HepG2 (cell line): ENCODE measurements at regions not wholly inside any gene's neighbourhood (a gene's known extent, or its start where the extent isn't known, plus 50 kb on each side); places are given as distances from the start of the nearest gene placed in this dataset.

ENCODE experiments used
- ATAC-seq: fragments of 200-7000 bp; cut with Tn5 transposase; 3 replicates; pipeline ENCODE4 v1.9.1; 2020; ENCODE audit warnings: mild to moderate bottlenecking, moderate library complexity
- BruUV-seq: library from RNA; stranded (reverse); fragments of 400-500 nt; replicated peaks from 2 replicates; lab custom pipeline; 2021; lab: Mats Ljungman, UMichigan
- CTCF ChIA-PET: fragments of 300-600 bp; formaldehyde crosslinking; extraction: SDS; loops from one replicate; lab custom pipeline; 2021; ENCODE audit warnings: low total read pairs, inconsistent platforms, low intra/inter-chr PET ratio; lab: Yijun Ruan, JAX
- POLR2A ChIA-PET: fragments of 350-600 bp; sonication (Branson Sonifier 250); formaldehyde crosslinking; loops from one replicate; lab custom pipeline; 2020; ENCODE audit warnings: antibody characterized with exemption, inconsistent platforms; lab: Yijun Ruan, JAX
- DNase-seq: peaks from one replicate; pipeline ENCODE4 v3.0.0-alpha.2; 2015; ENCODE audit warnings: low spot score
- FAIRE-seq: peaks from 3 replicates; lab custom pipeline; 2011; peaks lifted over from hg19 to GRCh38; lab: Jason Lieb, UNC
- H2AFZ ChIP-seq: one replicate; pipeline ENCODE4 v1.6.1; 2011; ENCODE audit warnings: low read length, inconsistent platforms
- H3K27ac ChIP-seq: fragments of 300-600 bp; 3 replicates; pipeline ENCODE4 v1.8.0; 2011; ENCODE audit warnings: mixed run types, mild to moderate bottlenecking, mixed read lengths, low read length, inconsistent platforms; ENCODE audit not compliant: insufficient read depth; ENCODE audit errors: extremely low read length
- H3K27me3 ChIP-seq, 2 experiments: fragments of 200-600 bp in 1 of 2; 2 replicates in 1 of 2; 3 replicates in 1 of 2; pipeline versions ENCODE4 v1.6.0 to v1.8.0; 2011; ENCODE audit warnings: low read length in 2 of 2, mild to moderate bottlenecking in 2 of 2, moderate library complexity in 2 of 2, inconsistent platforms in 1 of 2; ENCODE audit not compliant: insufficient read depth in 2 of 2, control insufficient read depth in 1 of 2
- H3K36me3 ChIP-seq, 2 experiments: fragments of 200-600 bp in 1 of 2; replicated peaks in 1 of 2; 2 replicates in 1 of 2; 3 replicates in 1 of 2; pipeline versions ENCODE4 v1.5.1 to v1.8.0; 2011; ENCODE audit warnings: low read length in 2 of 2, inconsistent platforms in 1 of 2; ENCODE audit not compliant: insufficient read depth in 2 of 2, control insufficient read depth in 1 of 2
- H3K4me1 ChIP-seq: 2 replicates; pipeline ENCODE4 v1.5.1; 2012; ENCODE audit warnings: low read length, inconsistent platforms; ENCODE audit not compliant: insufficient read depth
- H3K4me2 ChIP-seq: 2 replicates; pipeline ENCODE4 v1.6.0; 2011; ENCODE audit warnings: low read depth, low read length, inconsistent platforms
- H3K4me3 ChIP-seq, 3 experiments: fragments of 200-600 bp in 1 of 3; sonication (generic), shearing (Covaris generic) in 1 of 3; replicated peaks in 1 of 3; 2 replicates each; pipeline ENCODE4 v1.5.1; 2011 to 2016; ENCODE audit warnings: low read length in 3 of 3, inconsistent platforms in 2 of 3, low read depth in 2 of 3, mild to moderate bottlenecking in 2 of 3, control low read depth in 1 of 3, mixed read lengths in 1 of 3; ENCODE audit not compliant: insufficient read depth in 1 of 3
- H3K79me2 ChIP-seq: one replicate; pipeline ENCODE4 v1.6.1; 2011; ENCODE audit warnings: low read length, inconsistent platforms; ENCODE audit not compliant: insufficient read depth
- H3K9ac ChIP-seq: 2 replicates; pipeline ENCODE4 v1.6.0; 2011; ENCODE audit warnings: mild to moderate bottlenecking, low read depth, low read length, inconsistent platforms; ENCODE audit not compliant: insufficient read depth
- H3K9me3 ChIP-seq: 2 replicates; pipeline ENCODE4 v1.5.1; 2012; ENCODE audit warnings: mild to moderate bottlenecking, low read length
- H4K20me1 ChIP-seq: 2 replicates; pipeline ENCODE4 v1.6.0; 2011; ENCODE audit warnings: inconsistent platforms, mild to moderate bottlenecking, low read length, moderate library complexity; ENCODE audit not compliant: insufficient read depth
- CHD2 ChIP-seq: IDR thresholded peaks from 2 replicates; pipeline ENCODE4 v1.6.1; 2011; ENCODE audit warnings: low read depth, low read length, improper control_type of control experiment
- CTCF ChIP-seq: sonication (generic); formaldehyde crosslinking; IDR thresholded peaks from 2 replicates; pipeline ENCODE4 v1.5.0; 2020; ENCODE audit warnings: mild to moderate bottlenecking, missing genetic modification reagents, moderate library complexity
- DNMT3B ChIP-seq: conservative IDR thresholded peaks from 2 replicates; pipeline ENCODE4 v1.6.1; 2016; ENCODE audit warnings: missing biosample characterization, control low read depth
- ELF3 ChIP-seq: IDR thresholded peaks from 2 replicates; pipeline ENCODE4 v1.6.1; 2016; ENCODE audit warnings: missing genetic modification reagents, missing compliant biosample characterization
- FUBP1 ChIP-seq: sonication (generic); formaldehyde crosslinking; IDR thresholded peaks from 2 replicates; pipeline ENCODE4 v1.5.1; 2020; ENCODE audit warnings: missing genetic modification reagents, mild to moderate bottlenecking, borderline replicate concordance
- MEIS2 ChIP-seq: sonication (generic); formaldehyde crosslinking; IDR thresholded peaks from 2 replicates; pipeline ENCODE4 v1.9.0; 2021; ENCODE audit warnings: mild to moderate bottlenecking, missing genetic modification reagents
- NFE2L2 ChIP-seq: fragments of 150-350 bp; IDR thresholded peaks from 2 replicates; pipeline ENCODE4 v1.6.1; 2014; ENCODE audit warnings: low read length
- SALL1 ChIP-seq: sonication (generic); formaldehyde crosslinking; IDR thresholded peaks from 2 replicates; pipeline ENCODE4 v1.8.0; 2022; ENCODE audit warnings: mild to moderate bottlenecking, missing genetic modification reagents
- SMAD3 ChIP-seq: sonication (generic); formaldehyde crosslinking; IDR thresholded peaks from 2 replicates; pipeline ENCODE4 v1.4.0; 2020; ENCODE audit warnings: missing genetic modification reagents
- THAP8 ChIP-seq: sonication (generic); formaldehyde crosslinking; IDR thresholded peaks from 2 replicates; pipeline ENCODE4 v1.5.1; 2020; ENCODE audit warnings: missing genetic modification reagents, mild to moderate bottlenecking, borderline replicate concordance
- ZBTB2 ChIP-seq: sonication (generic); formaldehyde crosslinking; IDR thresholded peaks from 2 replicates; pipeline ENCODE4 v1.8.0; 2022; ENCODE audit warnings: low read depth, missing genetic modification reagents
- ZKSCAN8 ChIP-seq: IDR thresholded peaks from 2 replicates; pipeline ENCODE4 v1.6.1; 2016; ENCODE audit warnings: borderline replicate concordance, missing genetic modification reagents, missing compliant biosample characterization
- ZNF274 ChIP-seq: sonication (generic); formaldehyde crosslinking; IDR thresholded peaks from 2 replicates; pipeline ENCODE4 v1.5.1; 2020; ENCODE audit warnings: mild to moderate bottlenecking, missing genetic modification reagents
- ZNF367 ChIP-seq: sonication (generic); formaldehyde crosslinking; IDR thresholded peaks from 2 replicates; pipeline ENCODE4 v1.4.0; 2020; ENCODE audit warnings: missing genetic modification reagents, borderline replicate concordance
- ZNF383 ChIP-seq: sonication (generic); formaldehyde crosslinking; IDR thresholded peaks from 2 replicates; pipeline ENCODE4 v1.4.0; 2020; ENCODE audit warnings: missing genetic modification reagents, mild to moderate bottlenecking, borderline replicate concordance
- ZSCAN30 ChIP-seq: sonication (generic); formaldehyde crosslinking; IDR thresholded peaks from 2 replicates; pipeline ENCODE4 v1.5.0; 2020; ENCODE audit warnings: mild to moderate bottlenecking, missing genetic modification reagents
- WGBS: methylation state at CpG from one replicate; pipeline ENCODE4 v1.1.6; 2017; ENCODE audit warnings: low lambda C conversion rate; 5-methylcytosine and 5-hydroxymethylcytosine counted together
- in situ Hi-C: cut with HindIII; loops from 2 replicates; pipeline ENCODE4 v1.10.0; 2017; ENCODE audit warnings: low pct_unique_long_range_greater_than_20kb; ENCODE audit not compliant: extremely low pct_ligation_motif_present
- intact Hi-C: fragments of 100-400 bp; cut with micrococcal nuclease; formaldehyde crosslinking; loops from one replicate; pipeline ENCODE4 v1.10.0; 2022; ENCODE audit not compliant: unreplicated experiment

- WGBS = 0% methylated on average over 3 of the region's 3 CpGs
- Histone ChIP-seq H3K79me2 (no peaks in the 10 kb centered on the region), H3K4me3 (no peak overlapping the region)
- TF ChIP-seq SALL1 (CRISPR knock-in tag) (no peak), ZNF383 (CRISPR knock-in tag) (no peak), ZBTB2 (no peak), FUBP1 (CRISPR knock-in tag) (no peak), NFE2L2 (no peak), ZSCAN30 (CRISPR knock-in tag) (no peak), DNMT3B (CRISPR knock-in tag) (no peak), ZNF274 (CRISPR knock-in tag) (no peak), CTCF (CRISPR knock-in tag) (no peak), SMAD3 (no peak), CHD2 (no peak), ZKSCAN8 (CRISPR knock-in tag) (no peak), THAP8 (no peak), ELF3 (CRISPR knock-in tag) (no peak), MEIS2 (CRISPR knock-in tag) (no peak), ZNF367 (CRISPR knock-in tag) (no peak)
- TF ChIP-seq, all 625 proteins: peak for 0
- ChIA-PET POLR2A (no interaction called here), CTCF (no interaction called here)
- Histone ChIP-seq H3K9me3 (no peaks in the 10 kb centered on the region), H3K4me2 (no peak overlapping the region), H4K20me1 (no peaks in the 10 kb centered on the region), H3K27me3 (no peaks in the 10 kb centered on the region), H3K4me1 (no peaks in the 10 kb centered on the region), H3K27ac (no peak overlapping the region), H3K36me3 (no peaks in the 10 kb centered on the region), H2AFZ (no peak overlapping the region), H3K9ac (no peak overlapping the region)
- FAIRE-seq (no peak), DNase-seq (no peak), ATAC-seq (no peak)
- intact Hi-C loops (no loop called here), in situ Hi-C loops (no loop called here)
- BruUV-seq = no TSS peak
Observed at GRCh38 chr3:116863270-116863770, 153.7 kb downstream of the TUSC7 start.
